HCT116 (cell line): ENCODE measurements at regions not wholly inside any gene's neighbourhood (a gene's known extent, or its start where the extent isn't known, plus 50 kb on each side); places are given as distances from the start of the nearest gene placed in this dataset.
A peak's percentile ranks its signal among the peaks of the same experiment; 100 is the strongest.

ENCODE experiments used
- ATAC-seq: fragments of 200-7000 bp; cut with Tn5 transposase; 2 replicates; pipeline ENCODE4 v1.9.1; 2020; ENCODE audit warnings: mild to moderate bottlenecking, moderate library complexity
- BruUV-seq: library from RNA; stranded (reverse); fragments of 400-500 nt; replicated peaks from 2 replicates; lab custom pipeline; 2021; lab: Mats Ljungman, UMichigan
- CTCF ChIA-PET: fragments of 300-600 bp; sonication (Branson Sonifier 250); formaldehyde crosslinking; loops from one replicate; lab custom pipeline; 2021; ENCODE audit warnings: antibody characterized with exemption; lab: Charles Lee
- POLR2A ChIA-PET: fragments of 300-600, 350-600 bp; sonication (Branson Sonifier 250); formaldehyde crosslinking; loops from one replicate; lab custom pipeline; 2021; ENCODE audit warnings: antibody characterized with exemption; lab: Charles Lee
- RAD21 ChIA-PET, 2 experiments: fragments of 300-600 bp; sonication (Branson Sonifier 250); formaldehyde crosslinking; loops; one replicate each; lab custom pipeline; 2023; ENCODE audit warnings: low total read pairs in 2 of 2; ENCODE audit not compliant: uncharacterized antibody in 2 of 2, unreplicated experiment in 2 of 2, low non-redundant PET in 1 of 2; lab: Charles Lee
- DNase-seq: peaks from one replicate; pipeline ENCODE4 v3.0.0-alpha.2; 2010; ENCODE audit warnings: low read depth, low spot score
- H2AFZ ChIP-seq: fragments of 200-600 bp; shearing (Covaris generic), sonication (generic); 2 replicates; pipeline ENCODE4 v1.6.1; 2017; ENCODE audit warnings: low read depth, mixed run types, mixed read lengths, antibody characterized with exemption, low read length; ENCODE audit not compliant: poor library complexity, severe bottlenecking
- H3K27ac ChIP-seq: 2 replicates; pipeline ENCODE4 v1.5.1; 2012; ENCODE audit warnings: low read depth, low read length
- H3K27me3 ChIP-seq: fragments of 200-600 bp; sonication (generic); 2 replicates; pipeline ENCODE4 v1.6.1; 2016; ENCODE audit warnings: mixed run types, low read length, mixed read lengths; ENCODE audit not compliant: insufficient read depth
- H3K36me3 ChIP-seq, 2 experiments: fragments of 200-500 bp in 1 of 2; fragments of 200-600 bp in 1 of 2; sonication (Bioruptor generic) in 1 of 2; sonication (generic) in 1 of 2; 2 replicates each; pipeline versions ENCODE4 v1.5.1 to v1.6.1; 2014 to 2016; ENCODE audit warnings: low read length in 2 of 2, inconsistent platforms in 1 of 2, mixed read lengths in 1 of 2, mixed run types in 1 of 2; ENCODE audit not compliant: insufficient read depth in 2 of 2, control insufficient read depth in 1 of 2
- H3K4me1 ChIP-seq, 2 experiments: fragments of 200-600 bp in 1 of 2; sonication (generic) in 1 of 2; 2 replicates each; pipeline versions ENCODE4 v1.5.1 to v1.6.1; 2012 to 2017; ENCODE audit warnings: low read length in 2 of 2, inconsistent platforms in 1 of 2, mild to moderate bottlenecking in 1 of 2, mixed read lengths in 1 of 2, mixed run types in 1 of 2, moderate library complexity in 1 of 2; ENCODE audit not compliant: insufficient read depth in 2 of 2, control insufficient read depth in 1 of 2
- H3K4me2 ChIP-seq: fragments of 200-600 bp; sonication (generic); 2 replicates; pipeline ENCODE4 v1.6.1; 2017; ENCODE audit warnings: mixed run types, low read length, mixed read lengths
- H3K4me3 ChIP-seq, 2 experiments: fragments of 200-600 bp in 1 of 2; sonication (generic) in 1 of 2; replicated peaks in 1 of 2; 2 replicates each; pipeline ENCODE4 v1.5.1; 2011 to 2016; ENCODE audit warnings: low read length in 2 of 2, control low read depth in 1 of 2, low read depth in 1 of 2, mild to moderate bottlenecking in 1 of 2, mixed read lengths in 1 of 2, mixed run types in 1 of 2
- H3K79me2 ChIP-seq: fragments of 200-600 bp; sonication (generic); 2 replicates; pipeline ENCODE4 v1.6.1; 2017; ENCODE audit warnings: mild to moderate bottlenecking, mixed run types, low read length, moderate library complexity, mixed read lengths; ENCODE audit not compliant: insufficient read depth
- H3K9ac ChIP-seq: fragments of 200-600 bp; sonication (generic); 2 replicates; pipeline ENCODE4 v1.6.1; 2016; ENCODE audit warnings: low read length, mixed read lengths
- H3K9me2 ChIP-seq: fragments of 200-600 bp; sonication (generic), shearing (Covaris generic); 2 replicates; pipeline ENCODE4 v1.6.1; 2017; ENCODE audit warnings: mixed run types, mild to moderate bottlenecking, moderate library complexity; ENCODE audit not compliant: insufficient read depth
- H3K9me3 ChIP-seq, 2 experiments: fragments of 200-500 bp in 1 of 2; fragments of 200-600 bp in 1 of 2; sonication (Bioruptor generic) in 1 of 2; sonication (generic) in 1 of 2; 2 replicates each; pipeline ENCODE4 v1.6.1; 2014 to 2017; ENCODE audit warnings: low read length in 2 of 2, mixed read lengths in 2 of 2, inconsistent platforms in 1 of 2, low read depth in 1 of 2, mild to moderate bottlenecking in 1 of 2, mixed run types in 1 of 2, moderate library complexity in 1 of 2; ENCODE audit not compliant: control insufficient read depth in 1 of 2, insufficient read depth in 1 of 2
- H4K20me1 ChIP-seq: fragments of 200-600 bp; sonication (generic), shearing (Covaris generic); 2 replicates; pipeline ENCODE4 v1.6.1; 2017; ENCODE audit warnings: mixed run types, mild to moderate bottlenecking, moderate library complexity; ENCODE audit not compliant: insufficient read depth
- CEBPB ChIP-seq: IDR thresholded peaks from 2 replicates; pipeline ENCODE4 v1.6.1; 2012; ENCODE audit warnings: low read depth
- ELF1 ChIP-seq: IDR thresholded peaks from 2 replicates; pipeline ENCODE4 v1.6.1; 2012; ENCODE audit warnings: low read depth, borderline replicate concordance
- EZH2 ChIP-seq: fragments of 200-600 bp; sonication (generic); IDR thresholded peaks from 2 replicates; pipeline ENCODE4 v1.6.1; 2017; ENCODE audit warnings: antibody characterized with exemption, mixed run types
- EZH2phosphoT487 ChIP-seq: fragments of 200-600 bp; IDR thresholded peaks from 2 replicates; pipeline ENCODE4 v1.6.1; 2018; ENCODE audit warnings: antibody characterized with exemption, borderline replicate concordance
- MAX ChIP-seq: IDR thresholded peaks from 2 replicates; pipeline ENCODE4 v1.6.1; 2012
- POLR2AphosphoS5 ChIP-seq: IDR thresholded peaks from 2 replicates; pipeline ENCODE4 v1.6.1; 2011; ENCODE audit warnings: mild to moderate bottlenecking, low read depth, low read length, moderate library complexity
- RAD21 ChIP-seq: IDR thresholded peaks from 2 replicates; pipeline ENCODE4 v1.6.1; 2012; ENCODE audit warnings: low read depth, mild to moderate bottlenecking
- SIN3A ChIP-seq: IDR thresholded peaks from 2 replicates; pipeline ENCODE4 v1.6.1; 2012; ENCODE audit warnings: low read depth
- SP1 ChIP-seq: IDR thresholded peaks from 2 replicates; pipeline ENCODE4 v1.6.1; 2012; ENCODE audit warnings: low read depth
- TCF7L2 ChIP-seq: IDR thresholded peaks from 2 replicates; pipeline ENCODE4 v1.7.0; 2011; ENCODE audit warnings: borderline replicate concordance, inconsistent platforms; ENCODE audit not compliant: insufficient read depth, insufficient read length; ENCODE audit errors: extremely low read depth
- ZBTB33 ChIP-seq: IDR thresholded peaks from 2 replicates; pipeline ENCODE4 v1.6.1; 2011; ENCODE audit warnings: mild to moderate bottlenecking, low read length, moderate library complexity; ENCODE audit not compliant: insufficient replicate concordance; ENCODE audit errors: extremely low read depth
- ZNF274 ChIP-seq: fragments of 200-500 bp; sonication (Bioruptor generic); IDR thresholded peaks from 2 replicates; pipeline ENCODE4 v1.6.1; 2014; ENCODE audit warnings: mild to moderate bottlenecking, low read depth, low read length, inconsistent platforms
- intact Hi-C: fragments of 100-400 bp; cut with micrococcal nuclease; formaldehyde crosslinking; loops from 2 replicates; pipeline ENCODE4 v1.10.0; 2022
- TF ChIP-seq, protein P1 (sequence below): IDR thresholded peaks from 2 replicates; pipeline ENCODE4 v1.6.1; 2012

DNA sequence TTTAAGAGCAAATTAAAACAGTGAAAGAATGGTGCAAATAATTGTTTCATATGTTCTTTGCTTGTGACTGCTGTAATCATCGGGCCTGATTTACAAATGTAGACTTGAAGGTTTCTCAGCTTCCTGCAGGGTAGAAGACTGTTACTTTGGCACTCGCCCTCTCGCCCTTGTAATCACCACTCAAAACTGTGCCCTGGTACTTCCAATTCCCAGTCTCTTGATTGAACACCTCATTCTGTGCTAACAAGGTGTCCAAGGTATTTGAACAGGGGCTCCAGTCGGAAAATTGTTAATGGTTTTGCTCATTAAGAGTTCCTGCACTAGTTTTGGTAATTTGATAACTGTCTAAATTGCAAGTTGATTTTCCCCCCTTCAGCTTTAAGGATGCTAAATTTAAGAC is 209.5 kb downstream of the ZIC1 start (continued):
- no peak for TF ChIP-seq CEBPB
- TF ChIP-seq MAX, result no peak
- no peak for TF ChIP-seq ELF1

DNA sequence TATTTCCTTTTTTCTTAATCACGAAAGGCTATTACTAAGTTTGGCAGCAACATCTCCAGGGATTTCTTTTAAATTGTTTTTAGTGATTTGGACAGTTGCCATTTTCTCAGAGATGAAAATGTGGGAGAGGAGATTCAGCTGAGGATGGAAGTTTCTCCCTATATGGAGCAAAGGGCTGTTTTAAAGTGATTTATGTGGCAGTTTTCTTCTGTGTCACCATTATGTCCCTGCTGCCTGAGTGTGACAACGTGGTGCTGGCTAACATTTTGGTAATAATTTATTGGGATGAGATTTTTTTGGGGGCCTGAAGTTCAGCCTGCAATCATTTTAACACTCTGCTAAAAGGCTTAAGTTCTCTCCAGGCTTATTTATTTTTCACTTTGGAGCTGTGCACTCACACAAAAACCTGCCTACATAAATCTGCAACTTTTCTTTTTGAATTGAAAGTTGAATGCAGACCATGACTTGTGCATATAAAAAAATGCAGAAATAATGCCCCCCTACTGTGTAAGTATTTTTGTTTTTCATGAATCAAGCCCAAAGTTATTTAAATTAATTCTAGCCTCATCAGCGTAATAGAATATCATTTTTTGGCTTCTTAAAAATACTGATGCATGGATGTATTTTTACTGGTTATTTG is 210.9 kb downstream of the ZIC1 start:
- RAD21 ChIA-PET, result no interaction called here

DNA sequence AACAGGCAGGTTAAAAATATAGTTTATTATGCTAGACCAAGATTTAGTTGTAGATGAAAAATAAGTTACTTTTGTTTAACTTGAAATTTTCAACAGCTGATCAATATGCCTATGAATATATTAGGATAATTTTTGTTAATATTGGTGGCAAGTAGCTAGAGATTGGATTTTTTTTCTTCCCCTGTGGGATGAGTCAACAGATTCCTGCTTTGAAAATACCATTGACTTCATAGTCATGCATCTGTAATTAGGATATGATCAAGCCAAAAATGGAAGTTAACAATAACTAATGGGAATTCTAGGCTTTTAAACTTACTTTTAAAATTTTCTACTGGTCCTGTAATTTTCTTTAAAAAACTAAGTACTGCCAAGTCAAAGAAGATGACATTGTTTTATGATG is 211.7 kb downstream of the ZIC1 start:
- Histone ChIP-seq H3K79me2 (no peaks in the 10 kb centered on the region), H4K20me1 (no peaks in the 10 kb centered on the region; the same call in 1 of the 2 replicates), H3K9me2 (no peaks in the 10 kb centered on the region), H3K36me3 (no peaks in the 10 kb centered on the region), H2AFZ (peak overlapping the region; percentile 45), H3K9ac (no peak overlapping the region), H3K27me3 (no peaks in the 10 kb centered on the region), H3K4me1 (no peaks in the 10 kb centered on the region), H3K9me3 (no peaks in the 10 kb centered on the region), H3K27ac (no peak overlapping the region), H3K4me2 (no peak overlapping the region), H3K4me3 (no peak overlapping the region)
- ATAC-seq (no peak), DNase-seq (no peak)
- TF ChIP-seq MAX (no peak), ZBTB33 (no peak), EZH2phosphoT487 (no peak), ZNF274 (no peak), TCF7L2 (no peak), SIN3A (no peak), EZH2 (no peak), POLR2AphosphoS5 (no peak)
- TF ChIP-seq, protein P1, sequence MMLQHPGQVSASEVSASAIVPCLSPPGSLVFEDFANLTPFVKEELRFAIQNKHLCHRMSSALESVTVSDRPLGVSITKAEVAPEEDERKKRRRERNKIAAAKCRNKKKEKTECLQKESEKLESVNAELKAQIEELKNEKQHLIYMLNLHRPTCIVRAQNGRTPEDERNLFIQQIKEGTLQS, result no peak
- no TSS peak for BruUV-seq
- POLR2A ChIA-PET, result no interaction called here
- intact Hi-C loops, result no loop called here
- CTCF ChIA-PET, result no interaction called here
- RAD21 ChIA-PET, result no interaction called here

More for the DNA sequence above, 210.9 kb downstream of the ZIC1 start:
- Histone ChIP-seq H3K9ac (no peak overlapping the region), H4K20me1 (no peaks in the 10 kb centered on the region; the same call in 1 of the 2 replicates), H3K9me2 (no peaks in the 10 kb centered on the region), H2AFZ (peak overlapping the region; percentile 45), H3K9me3 (no peaks in the 10 kb centered on the region), H3K36me3 (no peaks in the 10 kb centered on the region), H3K27me3 (no peaks in the 10 kb centered on the region)
- intact Hi-C loops, result loop anchor here (5.0 to 10.0 kb wide), 3 partner anchors 238 to 745 kb away; no protein-coding TSS in a partner anchor
- ATAC-seq, result no peak
- no peak for DNase-seq
- TF ChIP-seq RAD21 (no peak), TCF7L2 (no peak), SP1 (no peak), ELF1 (no peak)
- TF ChIP-seq, all 23 proteins: peak for 0
- Histone ChIP-seq H3K4me2 (no peak overlapping the region), H3K4me1 (no peaks in the 10 kb centered on the region), H3K4me3 (no peak overlapping the region), H3K27ac (no peak overlapping the region), H3K79me2 (no peaks in the 10 kb centered on the region)
- BruUV-seq, result no TSS peak
- ChIA-PET POLR2A (no interaction called here), CTCF (no interaction called here)
